ENCODE measurements at regions not wholly inside any gene's neighbourhood (a gene's known extent, or its start where the extent isn't known, plus 50 kb on each side); places are given as distances from the start of the nearest gene placed in this dataset.
"Not testable (repeated sequence)": the region's sequence is repeated elsewhere in the genome, so short reads cannot be mapped to it uniquely, and the experiment has no call there.

DNA sequence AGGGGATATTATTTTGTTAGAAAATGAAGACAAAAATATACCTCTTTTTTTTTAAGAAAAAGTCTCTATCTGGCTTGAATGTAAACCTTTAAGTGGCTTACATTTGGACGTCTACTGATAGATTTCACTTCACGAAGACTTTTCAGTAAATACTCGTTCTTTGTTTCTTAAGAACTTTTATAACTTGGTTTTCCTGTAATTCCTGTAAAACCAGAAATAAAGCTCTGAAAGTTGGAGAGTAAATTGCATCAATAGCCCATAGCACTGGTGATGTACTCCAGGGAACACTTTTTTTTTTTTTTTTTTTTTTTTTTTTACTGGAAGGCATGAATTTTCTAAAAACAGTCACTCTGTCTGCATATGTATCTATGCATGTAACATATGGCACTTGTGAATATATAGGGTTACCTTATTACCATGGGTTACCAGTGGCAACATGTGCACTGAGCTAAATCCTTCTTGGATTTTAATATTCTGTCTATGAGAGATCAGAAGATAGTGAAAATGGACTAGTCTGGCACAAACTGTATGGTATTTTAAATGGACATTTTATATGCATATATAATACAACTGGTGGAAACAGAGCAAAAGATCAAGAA, 309.2 kb upstream of the TCF4 start:
- H3K4me3 ChIP-seq (ENCODE audit: low read depth, low read length): no peak overlapping the region
- no peak for DNase-seq (ENCODE audit: low read depth)

DNA sequence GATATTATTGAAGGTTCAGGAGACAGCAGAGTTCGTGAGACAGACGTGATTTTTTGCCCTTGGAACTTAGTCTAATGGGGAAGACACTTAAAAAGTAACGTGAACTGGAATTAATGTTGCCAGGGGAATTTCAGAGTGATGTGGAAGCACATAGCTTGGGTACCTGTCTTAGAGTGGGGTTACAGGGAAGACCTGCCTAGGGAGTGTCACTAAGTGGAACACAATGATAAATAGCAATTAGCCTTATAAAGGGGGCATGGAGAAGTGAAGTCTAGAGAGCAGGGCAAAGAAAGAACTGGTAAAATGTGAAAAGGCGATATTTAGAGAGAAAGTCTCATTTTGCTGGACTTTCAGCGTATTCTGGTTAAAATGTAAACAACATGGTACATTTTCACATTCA, 306.0 kb upstream of the TCF4 start:
- DNase-seq (ENCODE audit: low read depth): no peak
- no peak overlapping the region for H3K4me3 ChIP-seq (ENCODE audit: low read depth, low read length)

- not testable (repeated sequence) for DNase-seq (ENCODE audit: low read depth); H3K4me3 ChIP-seq (ENCODE audit: low read depth, low read length)
These were observed 305.1 kb upstream of the TCF4 start for GRCh38 chr18:55892862-55893813.

DNA sequence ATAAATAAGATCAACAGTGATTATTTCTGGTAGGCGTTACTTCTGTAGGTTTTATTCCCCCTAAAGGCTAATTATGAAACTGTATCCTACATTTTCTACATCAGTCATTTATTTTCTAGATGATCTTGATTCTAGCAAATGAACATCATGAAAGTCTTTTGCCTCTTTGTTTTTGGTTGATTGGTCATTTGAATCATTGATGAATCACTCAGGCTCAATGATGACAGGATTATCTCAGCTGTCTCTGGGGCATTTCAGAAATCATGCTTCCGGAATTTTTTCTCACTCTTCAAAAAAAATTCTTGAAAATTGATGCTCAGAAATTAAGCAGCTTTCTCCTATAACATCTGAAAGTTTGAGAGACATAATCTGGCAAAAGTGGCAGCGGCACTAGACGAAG, 298.9 kb upstream of the TCF4 start:
- no peak overlapping the region for H3K4me3 ChIP-seq (ENCODE audit: low read depth, low read length)
- no peak for DNase-seq (ENCODE audit: low read depth)

- DNase-seq (ENCODE audit: low read depth): no peak
- no peak overlapping the region for H3K4me3 ChIP-seq (ENCODE audit: low read depth, low read length)
These were observed 296.5 kb upstream of the TCF4 start for GRCh38 chr18:55884498-55884897.

GRCh38 chr18:55880617-55881016, 292.6 kb upstream of the TCF4 start:
- no peak for DNase-seq (ENCODE audit: low read depth)
- no peak overlapping the region for H3K4me3 ChIP-seq (ENCODE audit: low read depth, low read length)

DNA sequence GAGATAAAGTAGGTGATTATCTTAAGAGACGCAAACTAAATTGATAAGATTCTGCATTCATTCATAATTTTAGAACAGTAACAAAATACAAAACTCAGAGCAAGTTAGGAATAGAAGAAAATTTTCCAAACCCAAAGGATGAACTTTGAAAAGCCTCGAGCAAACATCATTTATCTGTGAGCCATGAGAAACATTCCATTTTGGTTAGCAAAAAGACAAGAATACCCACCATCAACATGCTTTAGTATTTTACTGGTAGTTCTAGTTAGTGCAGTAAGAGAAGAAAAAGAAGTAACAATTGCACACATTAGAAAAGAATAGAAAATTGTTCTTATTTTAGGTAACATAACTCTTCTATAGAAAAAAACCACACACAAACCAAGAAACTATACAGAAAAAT, 291.3 kb upstream of the TCF4 start:
- no peak overlapping the region for H3K4me3 ChIP-seq (ENCODE audit: low read depth, low read length)
- no peak for DNase-seq (ENCODE audit: low read depth)

DNA sequence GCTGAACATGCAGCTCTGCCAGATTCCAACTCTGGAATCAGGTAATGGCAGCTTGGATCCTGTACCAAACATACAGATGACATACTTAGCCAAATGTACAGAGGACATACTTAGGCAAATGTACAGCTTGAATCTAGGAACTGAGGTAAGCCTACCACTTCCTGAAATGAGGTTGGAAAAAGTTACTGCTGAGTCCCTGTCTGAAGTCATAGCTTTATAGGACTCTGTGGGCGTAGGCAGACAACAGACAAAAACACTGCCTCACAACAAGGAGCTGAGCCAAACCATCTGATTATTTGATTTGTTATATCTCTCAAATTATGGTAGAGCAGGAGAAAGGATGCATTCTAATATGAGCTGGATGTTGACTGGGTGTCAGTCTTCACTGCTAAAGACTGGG, 290.2 kb upstream of the TCF4 start:
- no peak overlapping the region for H3K4me3 ChIP-seq (ENCODE audit: low read depth, low read length)
- no peak for DNase-seq (ENCODE audit: low read depth)

GRCh38 chr18:55877321-55877720, 289.3 kb upstream of the TCF4 start:
- DNase-seq (ENCODE audit: low read depth): no peak
- H3K4me3 ChIP-seq (ENCODE audit: low read depth, low read length): no peak overlapping the region

DNA sequence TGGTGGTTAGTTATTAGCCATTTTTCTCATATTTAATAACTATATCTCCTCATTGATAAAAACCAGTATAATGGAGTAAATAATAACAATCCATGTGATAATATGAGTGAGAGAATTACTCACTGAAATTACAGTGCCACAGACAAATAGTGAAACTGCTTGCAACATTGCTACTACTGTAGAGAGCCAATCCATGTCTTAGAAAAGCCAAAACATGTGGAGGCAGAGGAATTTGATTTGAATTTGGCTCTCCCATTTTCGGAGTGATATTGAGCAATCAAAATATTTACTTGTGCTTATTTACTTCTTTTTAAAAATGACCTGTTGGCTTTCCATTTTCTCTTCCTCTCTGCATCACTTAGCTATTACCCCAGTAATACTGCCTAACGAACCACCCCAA, 288.3 kb upstream of the TCF4 start:
- no peak overlapping the region for H3K4me3 ChIP-seq (ENCODE audit: low read depth, low read length)
- no peak for DNase-seq (ENCODE audit: low read depth)

DNA sequence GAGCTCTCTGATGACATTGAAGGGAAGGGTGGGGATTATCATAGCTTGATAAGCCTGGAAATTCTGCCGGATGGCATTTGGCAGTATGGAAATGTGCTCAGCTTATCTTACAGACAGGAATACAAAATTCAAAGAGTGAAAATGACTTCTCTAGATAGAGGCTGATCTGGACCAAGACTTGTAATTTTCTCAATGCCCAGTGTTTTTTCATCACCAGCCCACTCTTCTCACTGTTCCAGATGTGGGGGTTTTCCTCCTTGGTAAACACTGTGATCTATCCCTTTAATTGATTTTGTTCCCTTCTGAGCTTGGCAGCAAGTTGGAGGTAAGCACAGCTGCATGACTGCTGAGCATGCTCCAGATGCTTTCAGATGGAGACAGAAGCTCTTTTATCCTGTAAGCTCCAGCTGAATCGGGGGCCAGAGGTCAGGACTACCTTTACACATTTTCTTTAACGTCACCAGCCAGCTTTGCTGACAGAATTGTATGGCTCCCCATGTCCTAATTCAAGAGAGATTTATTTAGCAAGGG, 287.4 kb upstream of the TCF4 start:
- no peak overlapping the region for H3K4me3 ChIP-seq (ENCODE audit: low read depth, low read length)
- DNase-seq (ENCODE audit: low read depth): no peak

- no peak for DNase-seq (ENCODE audit: low read depth)
- no peak overlapping the region for H3K4me3 ChIP-seq (ENCODE audit: low read depth, low read length)
These were observed 281.8 kb upstream of the TCF4 start for GRCh38 chr18:55869556-55870501.

DNA sequence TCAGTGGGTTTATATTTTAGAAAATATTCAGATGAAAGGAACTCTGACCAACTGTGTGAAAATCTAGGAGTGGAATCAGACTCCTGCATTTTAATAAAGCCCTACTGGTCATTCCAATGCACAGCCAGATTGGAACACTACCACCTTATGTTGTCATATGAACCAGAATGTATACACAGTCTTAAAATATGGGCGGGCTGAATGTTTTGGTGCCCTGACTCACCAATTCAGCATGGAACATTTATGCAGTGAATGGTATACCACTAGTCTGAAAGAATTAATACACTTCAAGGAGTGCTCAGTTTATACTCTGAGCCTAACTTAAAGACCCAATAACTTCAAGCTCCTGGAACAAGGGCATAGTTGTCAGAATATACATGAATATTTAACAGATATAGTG, 280.9 kb upstream of the TCF4 start:
- DNase-seq (ENCODE audit: low read depth): no peak
- no peak overlapping the region for H3K4me3 ChIP-seq (ENCODE audit: low read depth, low read length)

DNA sequence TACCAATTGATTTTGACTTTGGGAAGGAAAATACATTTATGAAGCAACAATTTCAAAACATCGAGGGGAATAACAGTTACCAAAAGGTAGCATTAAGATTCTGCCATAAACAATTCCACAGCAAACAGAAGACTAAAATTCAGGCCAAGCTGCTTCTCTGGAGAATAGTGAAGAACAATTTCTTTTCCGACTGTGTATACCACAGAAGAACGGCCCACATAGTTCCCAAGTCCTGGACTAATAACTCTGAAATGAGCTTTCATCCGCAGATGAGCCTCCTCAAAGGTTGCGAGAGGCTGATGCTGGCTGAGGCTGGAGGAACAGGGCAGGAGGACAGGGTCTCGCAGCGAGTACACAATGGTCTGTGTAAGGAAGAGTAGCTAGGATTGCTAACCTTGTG, 278.9 kb upstream of the TCF4 start:
- DNase-seq (ENCODE audit: low read depth): no peak
- no peak overlapping the region for H3K4me3 ChIP-seq (ENCODE audit: low read depth, low read length)

DNA sequence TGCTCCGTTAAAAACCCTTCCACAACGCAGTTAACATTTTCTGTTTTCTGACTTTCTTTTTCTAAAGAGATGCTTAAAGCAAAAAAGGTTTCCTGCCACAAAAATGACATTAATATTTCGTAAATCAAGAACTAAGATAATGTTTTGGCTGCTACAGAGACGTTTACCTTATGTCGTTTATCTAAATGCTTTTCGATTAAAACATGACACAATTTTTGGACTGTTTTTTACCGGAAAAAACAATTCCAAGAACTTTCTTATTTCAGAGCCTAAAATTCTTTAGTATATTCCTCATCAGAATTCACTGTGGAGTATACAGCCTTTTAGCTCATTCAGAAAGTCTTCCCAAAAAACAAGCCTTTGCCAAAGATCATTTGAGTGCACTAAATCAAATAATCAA, 278.0 kb upstream of the TCF4 start:
- no peak overlapping the region for H3K4me3 ChIP-seq (ENCODE audit: low read depth, low read length)
- no peak for DNase-seq (ENCODE audit: low read depth)

DNA sequence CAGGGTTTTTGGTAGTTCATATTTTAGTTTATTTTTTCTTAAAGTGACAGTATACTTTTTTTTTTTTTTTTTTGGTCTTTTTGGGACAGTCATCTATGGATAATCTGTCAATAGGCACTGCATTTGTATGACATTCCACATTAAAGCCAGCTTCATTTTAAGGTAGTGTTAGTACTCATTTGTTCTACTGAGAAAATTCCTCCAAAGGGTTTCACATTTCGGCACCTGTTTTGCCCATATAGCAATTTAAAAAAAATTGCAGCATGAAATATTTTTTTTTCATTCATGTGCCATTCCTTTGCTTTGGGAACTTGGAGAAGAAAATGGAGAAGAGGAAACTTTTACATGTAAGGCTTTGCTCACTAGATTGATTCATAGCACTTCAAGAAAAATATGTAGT, 276.3 kb upstream of the TCF4 start:
- no peak overlapping the region for H3K4me3 ChIP-seq (ENCODE audit: low read depth, low read length)
- DNase-seq (ENCODE audit: low read depth): no peak

DNA sequence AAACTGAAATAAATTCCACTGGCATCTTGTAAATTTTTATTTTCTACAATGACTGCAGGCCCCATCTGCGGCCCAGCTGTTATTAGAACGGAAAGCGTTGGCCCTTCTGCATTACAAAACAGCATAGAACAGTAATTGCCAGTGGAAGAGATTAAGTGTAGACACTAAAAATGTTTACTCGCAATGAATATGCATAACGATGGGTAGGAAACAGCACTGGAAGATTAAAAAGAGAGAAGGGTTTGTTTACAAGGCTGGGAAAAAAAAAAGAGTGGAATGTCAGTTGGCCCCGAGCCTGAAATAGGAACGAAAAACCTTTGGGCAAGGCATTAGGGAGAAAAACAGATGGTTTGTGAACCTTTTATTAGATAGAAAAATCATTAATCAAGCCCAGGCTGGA, 275.9 kb upstream of the TCF4 start:
- H3K4me3 ChIP-seq (ENCODE audit: low read depth, low read length): no peak overlapping the region
- DNase-seq (ENCODE audit: low read depth): no peak

DNA sequence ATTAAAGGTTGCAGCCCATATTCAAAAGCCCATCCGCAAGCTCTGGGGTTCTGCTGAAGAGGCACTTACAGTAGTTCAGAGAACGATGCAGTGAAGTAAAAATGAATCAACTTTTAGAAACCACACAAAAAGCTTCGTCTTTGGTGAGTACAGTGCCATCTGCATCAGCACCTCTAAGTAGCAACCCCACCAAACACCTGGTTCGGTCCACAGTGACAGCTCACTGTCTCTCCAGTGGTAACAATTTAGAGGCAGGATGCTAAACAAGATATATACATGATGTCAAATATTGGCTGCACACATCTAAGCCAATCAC, 275.4 kb upstream of the TCF4 start:
- no peak for DNase-seq (ENCODE audit: low read depth)
- peak overlapping the region; percentile 29 for H3K4me3 ChIP-seq (ENCODE audit: low read depth, low read length)

- peak overlapping the region; percentile 29 for H3K4me3 ChIP-seq (ENCODE audit: low read depth, low read length)
- DNase-seq (ENCODE audit: low read depth): no peak
These were observed 274.9 kb upstream of the TCF4 start for GRCh38 chr18:55862693-55863390.

All from skeletal muscle cell (primary cell).